D721Med (cell line): ENCODE measurements at regions not wholly inside any gene's neighbourhood (a gene's known extent, or its start where the extent isn't known, plus 50 kb on each side); places are given as distances from the start of the nearest gene placed in this dataset.
A peak's percentile ranks its signal among the peaks of the same experiment; 100 is the strongest.

Experiments used
- DNase-seq: peaks from one replicate; pipeline ENCODE4 v3.0.0; 2011; ENCODE audit warnings: low spot score; ENCODE audit not compliant: insufficient read length
- FAIRE-seq: peaks from 2 replicates; lab custom pipeline; 2011; peaks lifted over from hg19 to GRCh38; lab: Jason Lieb, UNC
- TF ChIP-seq, protein P1 (sequence below): IDR thresholded peaks from 2 replicates; pipeline ENCODE4 v1.5.1; 2012; ENCODE audit warnings: mild to moderate bottlenecking, control low read depth; ENCODE audit not compliant: insufficient read depth; ENCODE audit errors: missing control alignments

DNA sequence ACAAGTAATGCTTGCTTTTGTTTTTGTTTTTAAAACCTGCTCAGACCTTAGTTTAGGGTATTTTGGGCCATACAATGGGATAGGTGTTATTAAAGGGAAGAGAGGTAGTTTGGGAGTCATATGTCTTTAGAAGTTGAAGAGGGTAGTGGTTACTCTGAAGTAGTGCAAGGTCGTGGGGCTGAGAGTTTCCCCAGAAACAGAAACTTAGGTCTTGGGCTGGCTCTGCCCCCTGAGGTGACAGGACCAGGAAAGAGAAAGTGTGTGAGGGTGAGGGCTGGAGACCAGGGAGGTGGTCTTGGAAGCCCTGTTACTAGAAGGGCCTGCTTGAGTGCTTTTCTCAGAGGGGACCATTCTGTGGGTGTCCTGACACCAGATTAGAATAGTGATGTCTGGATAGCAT lies 500.5 kb upstream of the SPHKAP start:
- no peak for DNase-seq
- FAIRE-seq = no peak
- TF ChIP-seq, protein P1, sequence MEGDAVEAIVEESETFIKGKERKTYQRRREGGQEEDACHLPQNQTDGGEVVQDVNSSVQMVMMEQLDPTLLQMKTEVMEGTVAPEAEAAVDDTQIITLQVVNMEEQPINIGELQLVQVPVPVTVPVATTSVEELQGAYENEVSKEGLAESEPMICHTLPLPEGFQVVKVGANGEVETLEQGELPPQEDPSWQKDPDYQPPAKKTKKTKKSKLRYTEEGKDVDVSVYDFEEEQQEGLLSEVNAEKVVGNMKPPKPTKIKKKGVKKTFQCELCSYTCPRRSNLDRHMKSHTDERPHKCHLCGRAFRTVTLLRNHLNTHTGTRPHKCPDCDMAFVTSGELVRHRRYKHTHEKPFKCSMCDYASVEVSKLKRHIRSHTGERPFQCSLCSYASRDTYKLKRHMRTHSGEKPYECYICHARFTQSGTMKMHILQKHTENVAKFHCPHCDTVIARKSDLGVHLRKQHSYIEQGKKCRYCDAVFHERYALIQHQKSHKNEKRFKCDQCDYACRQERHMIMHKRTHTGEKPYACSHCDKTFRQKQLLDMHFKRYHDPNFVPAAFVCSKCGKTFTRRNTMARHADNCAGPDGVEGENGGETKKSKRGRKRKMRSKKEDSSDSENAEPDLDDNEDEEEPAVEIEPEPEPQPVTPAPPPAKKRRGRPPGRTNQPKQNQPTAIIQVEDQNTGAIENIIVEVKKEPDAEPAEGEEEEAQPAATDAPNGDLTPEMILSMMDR = no peak

DNA sequence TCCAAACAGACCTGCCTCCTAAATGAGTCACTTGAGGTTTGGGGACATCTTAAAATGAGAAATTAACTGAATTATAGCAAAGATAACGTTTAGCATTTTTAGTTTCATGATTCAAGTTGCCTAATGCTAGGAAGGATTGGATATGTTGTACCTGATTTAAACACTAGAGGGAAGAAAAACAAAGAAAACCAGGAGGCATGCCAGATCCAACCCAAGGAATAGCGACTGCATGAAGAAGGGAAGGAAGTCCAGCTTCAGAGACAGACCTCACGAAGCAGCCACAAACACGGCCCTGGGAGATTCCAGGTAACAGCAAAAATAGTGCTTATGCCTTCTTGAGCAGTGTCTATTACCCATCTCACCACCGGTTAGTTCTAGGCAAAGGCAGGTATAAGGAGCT lies 499.9 kb upstream of the SPHKAP start:
- FAIRE-seq = no peak
- no peak for DNase-seq
- TF ChIP-seq, protein P1 = peak; percentile 31

DNA sequence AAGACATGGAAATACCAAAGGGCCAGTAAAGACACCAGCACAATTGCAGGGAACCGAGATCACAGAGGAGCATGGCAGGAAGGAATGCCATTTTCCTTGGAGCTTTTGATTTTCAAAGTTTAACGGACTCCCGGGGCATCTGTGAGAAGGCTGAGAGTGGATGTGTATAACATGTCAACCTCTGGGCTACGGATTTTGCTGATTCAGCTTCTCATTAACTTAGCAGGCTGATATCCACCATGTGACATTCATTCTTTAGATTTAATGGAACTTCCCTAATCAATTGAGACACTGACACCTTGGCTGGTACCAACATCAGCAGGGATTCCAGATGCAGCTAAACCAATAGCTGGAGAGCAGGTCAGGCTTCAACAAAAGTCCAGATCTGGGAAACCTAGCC lies 496.6 kb upstream of the SPHKAP start:
- TF ChIP-seq, protein P1 = no peak
- DNase-seq (no peak), FAIRE-seq (no peak)

DNA sequence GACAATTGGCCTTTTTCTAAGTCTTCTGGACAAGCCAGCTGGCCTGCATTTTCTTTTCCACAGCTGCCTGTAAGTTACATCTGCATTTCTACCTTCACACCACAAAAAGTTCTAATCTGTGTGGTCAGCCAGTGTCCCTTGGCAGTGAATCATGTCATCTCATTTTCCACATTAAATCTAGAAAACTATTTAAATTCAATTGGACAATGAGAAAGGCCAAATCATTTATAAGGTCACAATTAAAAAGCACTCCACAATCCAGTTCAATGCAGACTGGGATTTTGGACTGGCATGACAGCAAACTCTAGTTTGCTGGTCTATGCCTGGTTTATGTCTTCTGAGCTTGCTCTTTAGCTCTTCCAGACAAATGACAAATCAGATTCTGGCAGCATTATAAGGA lies 494.2 kb upstream of the SPHKAP start:
- TF ChIP-seq, protein P1 = no peak
- FAIRE-seq (no peak), DNase-seq (no peak)

DNA sequence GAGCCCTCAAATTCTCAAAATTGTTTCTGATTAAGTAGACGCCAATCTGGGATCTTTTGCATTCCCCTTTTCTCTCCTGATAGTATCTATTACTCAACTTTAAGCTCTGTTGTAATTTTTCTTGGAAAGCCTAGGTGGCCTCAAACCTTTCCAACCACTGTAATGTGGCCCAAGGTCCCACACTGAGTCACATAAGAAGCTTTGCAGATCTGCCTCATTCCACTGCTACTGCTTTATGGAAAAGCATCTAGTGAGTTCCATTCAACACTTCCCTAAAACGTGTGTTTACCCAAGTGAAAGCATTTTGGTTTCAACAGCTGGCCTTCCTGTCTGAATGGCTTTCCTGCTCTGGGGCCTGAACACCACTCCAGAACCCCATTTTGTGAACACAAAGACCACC lies 493.6 kb upstream of the SPHKAP start:
- TF ChIP-seq, protein P1 = no peak
- FAIRE-seq = no peak
- no peak for DNase-seq

DNA sequence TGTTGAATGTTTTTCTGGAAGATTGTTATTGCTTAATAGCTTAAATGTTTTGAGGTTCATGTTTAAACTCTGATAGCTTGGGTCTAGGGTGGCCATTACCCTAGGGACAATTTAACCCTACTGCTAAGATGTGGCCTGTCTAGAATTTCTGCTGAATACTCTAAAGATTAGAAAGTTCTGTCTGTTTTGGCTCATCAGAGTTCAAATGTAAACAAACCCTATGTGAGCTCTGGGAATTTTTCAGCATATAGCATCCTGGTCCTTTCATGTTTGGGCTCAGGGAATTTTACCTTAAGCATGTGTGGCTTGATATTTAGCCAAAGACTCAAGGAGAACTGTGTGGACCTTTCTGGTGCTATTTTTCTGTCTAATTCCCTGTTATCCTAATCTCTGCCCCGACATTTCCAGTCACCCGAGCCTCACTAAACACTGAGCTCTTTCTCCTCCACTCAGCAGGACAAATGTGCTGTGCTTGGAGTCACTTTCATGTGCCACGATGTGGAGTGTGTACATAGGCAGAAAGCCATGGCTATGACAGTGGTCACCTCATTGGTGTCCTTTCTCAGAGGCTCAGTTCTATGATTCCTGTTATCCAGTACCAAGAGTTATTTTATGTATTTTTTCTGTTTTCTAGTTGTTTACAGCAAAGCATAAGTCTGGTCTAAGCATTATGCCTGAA lies 492.5 kb upstream of the SPHKAP start:
- DNase-seq (no peak), FAIRE-seq (no peak)
- TF ChIP-seq, protein P1 = no peak

DNA sequence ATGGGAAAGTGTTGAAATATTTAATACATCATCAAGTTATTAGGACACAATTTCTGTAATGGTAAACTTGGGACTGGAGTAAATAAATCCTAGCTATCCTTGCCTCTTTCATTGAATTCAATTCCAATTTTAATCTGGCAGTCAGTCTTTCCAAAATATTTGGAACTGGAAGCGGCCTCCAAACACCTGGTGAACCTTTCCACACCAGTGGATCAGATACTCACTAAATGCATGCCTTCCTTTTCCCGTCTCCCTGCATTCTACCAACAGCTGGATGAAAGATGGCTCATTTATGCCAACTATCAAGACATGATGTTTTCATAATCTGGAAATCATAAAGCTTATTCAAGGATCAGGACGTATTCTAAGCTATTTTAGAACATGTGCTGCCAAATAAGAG lies 488.2 kb upstream of the SPHKAP start:
- DNase-seq (no peak), FAIRE-seq (no peak)
- TF ChIP-seq, protein P1 = no peak
